Right renal cortex interstitium (tissue), 3 donors: ENCODE measurements at regions not wholly inside any gene's neighbourhood (a gene's known extent, or its start where the extent isn't known, plus 50 kb on each side); places are given as distances from the start of the nearest gene placed in this dataset.

ENCODE experiments used
- DNase-seq, 3 donors: peaks; one replicate each; pipeline ENCODE4 v3.0.0-alpha.2; 2013; ENCODE audit warnings: low read depth in 3 of 3, low spot score in 2 of 3

DNA sequence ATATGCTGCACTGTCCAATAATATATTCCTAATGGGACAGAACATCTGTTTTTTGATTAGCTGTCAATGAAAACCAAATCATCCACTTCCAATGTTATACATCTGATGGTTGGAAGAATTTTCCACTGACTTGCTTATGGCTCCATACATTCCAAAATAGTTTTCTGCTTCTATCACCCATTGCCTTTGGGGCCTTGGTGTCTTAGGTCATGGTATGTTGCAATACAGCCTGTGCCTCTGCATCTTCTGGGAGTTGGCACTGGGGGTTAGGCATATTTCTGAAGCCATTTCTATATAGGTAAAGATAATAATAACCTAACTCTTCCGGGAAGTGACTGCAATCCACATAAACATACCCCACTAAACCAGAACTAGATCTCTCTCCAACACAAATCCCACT, 53.2 kb upstream of the NR3C2 start:
- DNase-seq = no peak
